Activated CD4-positive, alpha-beta memory T cell treated with anti-CD3 and anti-CD28 coated beads for 36 hours (primary cell): ENCODE measurements at regions not wholly inside any gene's neighbourhood (a gene's known extent, or its start where the extent isn't known, plus 50 kb on each side); places are given as distances from the start of the nearest gene placed in this dataset.
A peak's percentile ranks its signal among the peaks of the same experiment; 100 is the strongest.

Experiments used
- CTCF ChIA-PET: fragments of 350-600 bp; sonication (Branson Sonifier 250); formaldehyde crosslinking; loops from one replicate; lab custom pipeline; 2021; ENCODE audit warnings: antibody characterized with exemption, inconsistent platforms; lab: Charles Lee
- POLR2A ChIA-PET: fragments of 350-600 bp; sonication (Branson Sonifier 250); formaldehyde crosslinking; loops from one replicate; lab custom pipeline; 2021; ENCODE audit warnings: antibody characterized with exemption; lab: Charles Lee
- DNase-seq: peaks from one replicate; pipeline ENCODE4 v3.0.0-alpha.2; 2020
- H3K27ac Mint-ChIP-seq: one replicate; pipeline ENCODE4 v1.8.0; 2021; ENCODE audit warnings: mixed read lengths
- H3K27me3 Mint-ChIP-seq: one replicate; pipeline ENCODE4 v1.8.0; 2021; ENCODE audit warnings: mixed read lengths
- H3K36me3 Mint-ChIP-seq: one replicate; pipeline ENCODE4 v1.8.0; 2021; ENCODE audit warnings: mixed read lengths
- H3K4me1 Mint-ChIP-seq: one replicate; pipeline ENCODE4 v1.8.0; 2021; ENCODE audit warnings: low read depth, mixed read lengths
- H3K4me3 Mint-ChIP-seq: one replicate; pipeline ENCODE4 v1.8.0; 2021; ENCODE audit warnings: mild to moderate bottlenecking, mixed read lengths
- H3K9me3 Mint-ChIP-seq: one replicate; pipeline ENCODE4 v1.8.0; 2021; ENCODE audit warnings: mixed read lengths
- intact Hi-C: fragments of 100-400 bp; cut with micrococcal nuclease; formaldehyde crosslinking; loops from one replicate; pipeline ENCODE4 v1.15.1; 2023

GRCh38 chr14:65206448-65207096, 104.3 kb upstream of the MAX start:
- intact Hi-C loops: loop anchor here (1.0 to 5.0 kb wide), 13 partner anchors 26 to 722 kb away; partner anchors contain the start of genes FNTB and MAX
- DNase-seq: peak; percentile 35
- Mint-ChIP-seq H3K4me3 (peak overlapping the region; percentile 54), H3K4me1 (peaks cover 61% of the 10 kb centered on the region), H3K36me3 (peaks cover 4% of the 10 kb centered on the region), H3K27me3 (peaks cover 2% of the 10 kb centered on the region), H3K9me3 (peaks cover 10% of the 10 kb centered on the region), H3K27ac (peak overlapping the region; percentile 82)
- ChIA-PET CTCF (interaction anchor here (0.6 to 1.6 kb wide), 7 partner anchors 15 to 754 kb away, joined by 3 to 6 read pairs (median 4); partner anchors contain the start of gene MAX), POLR2A (interaction anchor here (0.6 to 1.6 kb wide), 8 partner anchors 9 to 209 kb away, joined by 3 to 8 read pairs (median 4); no protein-coding TSS in a partner anchor)

- Mint-ChIP-seq H3K27me3 (peaks cover 2% of the 10 kb centered on the region), H3K27ac (peak overlapping the region; percentile 61), H3K36me3 (peaks cover 4% of the 10 kb centered on the region), H3K4me3 (no peak overlapping the region), H3K4me1 (peaks cover 64% of the 10 kb centered on the region), H3K9me3 (peaks cover 2% of the 10 kb centered on the region)
- ChIA-PET CTCF (interaction anchor here (1.6 to 2.1 kb wide), 3 partner anchors 27 to 73 kb away, joined by 3 to 8 read pairs (median 3); no protein-coding TSS in a partner anchor), POLR2A (no interaction called here)
- intact Hi-C loops: loop anchor here (5.0 kb wide), 3 partner anchors 94 to 221 kb away; partner anchors contain the start of gene FNTB
- no peak for DNase-seq
Measured at GRCh38 chr14:65208548-65208947, 106.2 kb upstream of the MAX start.

- Mint-ChIP-seq H3K4me1 (peaks cover 55% of the 10 kb centered on the region), H3K27ac (peak overlapping the region; percentile 26), H3K4me3 (peak overlapping the region; percentile 10), H3K36me3 (peaks cover 4% of the 10 kb centered on the region), H3K27me3 (peaks cover 2% of the 10 kb centered on the region), H3K9me3 (no peaks in the 10 kb centered on the region)
- CTCF ChIA-PET: no interaction called here
- no peak for DNase-seq
- intact Hi-C loops: loop anchor here (2.0 to 5.0 kb wide), 3 partner anchors 15 to 267 kb away; no protein-coding TSS in a partner anchor
- POLR2A ChIA-PET: no interaction called here
Measured at GRCh38 chr14:65210118-65210821, 108.0 kb upstream of the MAX start.

GRCh38 chr14:65210822-65211182, 108.5 kb upstream of the MAX start:
- no peak overlapping the region for H3K4me3 Mint-ChIP-seq
- H3K36me3 Mint-ChIP-seq: peaks cover 4% of the 10 kb centered on the region
- DNase-seq: no peak
- intact Hi-C loops: loop anchor here (2.0 to 5.0 kb wide), 3 partner anchors 14 to 266 kb away; no protein-coding TSS in a partner anchor
- POLR2A ChIA-PET: no interaction called here
- CTCF ChIA-PET: no interaction called here
- H3K27me3 Mint-ChIP-seq: peaks cover 2% of the 10 kb centered on the region
- H3K9me3 Mint-ChIP-seq: no peaks in the 10 kb centered on the region
- peak overlapping the region; percentile 26 for H3K27ac Mint-ChIP-seq
- H3K4me1 Mint-ChIP-seq: peaks cover 50% of the 10 kb centered on the region

GRCh38 chr14:65211341-65211987, 109.1 kb upstream of the MAX start:
- intact Hi-C loops: loop anchor here (2.0 to 5.0 kb wide), 3 partner anchors 13 to 266 kb away; no protein-coding TSS in a partner anchor
- H3K27ac Mint-ChIP-seq: peak overlapping the region; percentile 71
- CTCF ChIA-PET: no interaction called here
- no peaks in the 10 kb centered on the region for H3K9me3 Mint-ChIP-seq
- H3K4me3 Mint-ChIP-seq: peak overlapping the region; percentile 34
- POLR2A ChIA-PET: no interaction called here
- H3K4me1 Mint-ChIP-seq: peaks cover 44% of the 10 kb centered on the region
- DNase-seq: no peak
- H3K27me3 Mint-ChIP-seq: peaks cover 2% of the 10 kb centered on the region
- peaks cover 4% of the 10 kb centered on the region for H3K36me3 Mint-ChIP-seq

- H3K27me3 Mint-ChIP-seq: peaks cover 2% of the 10 kb centered on the region
- DNase-seq: no peak
- no peak overlapping the region for H3K27ac Mint-ChIP-seq
- H3K9me3 Mint-ChIP-seq: no peaks in the 10 kb centered on the region
- intact Hi-C loops: loop anchor here (5.0 kb wide), 1 partner anchor 264 kb away; no protein-coding TSS in a partner anchor
- ChIA-PET POLR2A (no interaction called here), CTCF (no interaction called here)
- peaks cover 2% of the 10 kb centered on the region for H3K36me3 Mint-ChIP-seq
- H3K4me3 Mint-ChIP-seq: no peak overlapping the region
- H3K4me1 Mint-ChIP-seq: peaks cover 32% of the 10 kb centered on the region
Measured at GRCh38 chr14:65213316-65213715, 111.0 kb upstream of the MAX start.

GRCh38 chr14:65214741-65215140, 112.4 kb upstream of the MAX start:
- Mint-ChIP-seq H3K27ac (no peak overlapping the region), H3K27me3 (no peaks in the 10 kb centered on the region), H3K36me3 (peaks cover 2% of the 10 kb centered on the region), H3K9me3 (no peaks in the 10 kb centered on the region), H3K4me1 (peaks cover 22% of the 10 kb centered on the region), H3K4me3 (no peak overlapping the region)
- intact Hi-C loops: loop anchor here (5.0 kb wide), 1 partner anchor 263 kb away; no protein-coding TSS in a partner anchor
- ChIA-PET CTCF (no interaction called here), POLR2A (no interaction called here)
- no peak for DNase-seq

- intact Hi-C loops: no loop called here
- H3K27me3 Mint-ChIP-seq: no peaks in the 10 kb centered on the region
- H3K4me3 Mint-ChIP-seq: no peak overlapping the region
- H3K4me1 Mint-ChIP-seq: peaks cover 20% of the 10 kb centered on the region
- ChIA-PET CTCF (interaction anchor here (0.9 kb wide), 1 partner anchor 605 kb away, joined by 3 read pairs; no protein-coding TSS in a partner anchor), POLR2A (no interaction called here)
- no peaks in the 10 kb centered on the region for H3K9me3 Mint-ChIP-seq
- DNase-seq: no peak
- H3K36me3 Mint-ChIP-seq: no peaks in the 10 kb centered on the region
- H3K27ac Mint-ChIP-seq: no peak overlapping the region
Measured at GRCh38 chr14:65219353-65219752, 117.0 kb upstream of the MAX start.

GRCh38 chr14:65222440-65222858, 120.1 kb upstream of the MAX start:
- Mint-ChIP-seq H3K36me3 (no peaks in the 10 kb centered on the region), H3K27me3 (no peaks in the 10 kb centered on the region), H3K9me3 (no peaks in the 10 kb centered on the region), H3K27ac (peak overlapping the region; percentile 45), H3K4me1 (peaks cover 33% of the 10 kb centered on the region), H3K4me3 (no peak overlapping the region)
- intact Hi-C loops: loop anchor here (1.0 to 5.0 kb wide), 6 partner anchors 64 to 737 kb away; no protein-coding TSS in a partner anchor
- POLR2A ChIA-PET: no interaction called here
- peak; percentile 78 for DNase-seq
- CTCF ChIA-PET: interaction anchor here (0.6 to 2.5 kb wide), 7 partner anchors 15 to 602 kb away, joined by 3 to 15 read pairs (median 3); no protein-coding TSS in a partner anchor

- DNase-seq: peak; percentile 60
- intact Hi-C loops: loop anchor here (2.0 to 5.0 kb wide), 4 partner anchors 13 to 601 kb away; no protein-coding TSS in a partner anchor
- Mint-ChIP-seq H3K4me1 (peaks cover 39% of the 10 kb centered on the region), H3K36me3 (no peaks in the 10 kb centered on the region), H3K27me3 (no peaks in the 10 kb centered on the region), H3K4me3 (no peak overlapping the region), H3K9me3 (no peaks in the 10 kb centered on the region), H3K27ac (peak overlapping the region; percentile 59)
- ChIA-PET CTCF (interaction anchor here (1.5 to 3.7 kb wide), 3 partner anchors 186 to 190 kb away, joined by 4 to 18 read pairs (median 5); no protein-coding TSS in a partner anchor), POLR2A (no interaction called here)
Measured at GRCh38 chr14:65223636-65224035, 121.3 kb upstream of the MAX start.

- no peaks in the 10 kb centered on the region for H3K36me3 Mint-ChIP-seq
- ChIA-PET CTCF (interaction anchor here (0.7 to 3.7 kb wide), 4 partner anchors 185 to 735 kb away, joined by 3 to 18 read pairs (median 6); no protein-coding TSS in a partner anchor), POLR2A (interaction anchor here (1.2 kb wide), 1 partner anchor 19 kb away, joined by 4 read pairs; no protein-coding TSS in a partner anchor)
- peak overlapping the region; percentile 1 for H3K4me3 Mint-ChIP-seq
- DNase-seq: peak; percentile 33
- intact Hi-C loops: loop anchor here (2.0 to 5.0 kb wide), 2 partner anchors 14 to 78 kb away; no protein-coding TSS in a partner anchor
- no peaks in the 10 kb centered on the region for H3K9me3 Mint-ChIP-seq
- H3K27ac Mint-ChIP-seq: peak overlapping the region; percentile 65
- H3K4me1 Mint-ChIP-seq: peaks cover 50% of the 10 kb centered on the region
- no peaks in the 10 kb centered on the region for H3K27me3 Mint-ChIP-seq
Measured at GRCh38 chr14:65224799-65225198, 122.5 kb upstream of the MAX start.
